GM21367 (cell line): ENCODE measurements at regions not wholly inside any gene's neighbourhood (a gene's known extent, or its start where the extent isn't known, plus 50 kb on each side); places are given as distances from the start of the nearest gene placed in this dataset.

Experiments
- ATAC-seq: cut with Tn5 transposase; IDR thresholded peaks from one replicate; pipeline ENCODE4 v1.9.1; 2021; ENCODE audit not compliant: unreplicated experiment

GRCh38 chr2:158732573-158733429 lies 62.3 kb upstream of the DAPL1 start:
- no peak for ATAC-seq

- no peak for ATAC-seq
Observed at GRCh38 chr2:158733430-158733755, 61.7 kb upstream of the DAPL1 start.

- no peak for ATAC-seq
Observed at GRCh38 chr2:158734442-158734841, 60.7 kb upstream of the DAPL1 start.

GRCh38 chr2:158735822-158736580 lies 59.1 kb upstream of the DAPL1 start:
- no peak for ATAC-seq

- no peak for ATAC-seq
Observed at GRCh38 chr2:158738363-158738762, 56.8 kb upstream of the DAPL1 start.

GRCh38 chr2:158740127-158740526 lies 55.0 kb upstream of the DAPL1 start:
- no peak for ATAC-seq

DNA sequence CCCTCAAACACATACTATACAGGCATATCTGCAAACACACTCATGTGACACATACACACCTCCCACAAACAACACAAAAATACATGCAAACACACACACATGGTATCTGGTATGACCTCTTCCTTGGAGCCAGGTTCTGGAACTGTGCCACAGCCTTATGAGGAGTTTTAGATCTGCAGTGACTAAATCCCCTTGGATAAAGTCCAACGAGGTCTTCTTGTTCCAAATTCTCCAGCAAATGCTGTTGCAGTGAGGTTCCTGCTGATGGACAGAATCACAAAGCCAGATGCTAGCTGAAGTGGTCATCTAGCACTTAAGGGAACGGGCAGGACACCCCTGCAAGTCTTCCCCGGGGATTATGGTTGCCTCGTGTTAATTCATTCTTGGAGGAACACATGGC lies 54.5 kb upstream of the DAPL1 start:
- ATAC-seq: no peak

DNA sequence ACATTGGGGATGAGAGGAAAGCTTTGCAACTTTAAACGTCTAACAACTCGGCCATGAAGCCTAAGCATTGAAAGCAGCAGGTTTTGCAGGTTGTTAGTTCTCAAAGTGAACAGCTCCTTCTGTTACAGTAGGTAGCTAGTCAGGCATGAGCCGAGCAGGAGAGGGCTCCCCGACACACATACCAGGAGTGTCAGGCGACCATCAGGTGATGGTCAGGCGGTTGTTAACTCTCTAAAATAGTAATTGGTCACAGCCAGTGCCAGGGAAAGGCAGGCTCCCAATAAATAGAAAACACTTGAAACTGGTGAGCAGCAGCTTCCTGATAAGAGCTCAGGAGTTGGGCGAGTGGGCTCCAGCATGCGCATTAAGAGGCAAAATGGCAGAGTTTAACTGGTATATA lies 53.5 kb upstream of the DAPL1 start:
- no peak for ATAC-seq

GRCh38 chr2:158742536-158742935 lies 52.6 kb upstream of the DAPL1 start:
- ATAC-seq: no peak

GRCh38 chr2:158743466-158743865 lies 51.7 kb upstream of the DAPL1 start:
- no peak for ATAC-seq

DNA sequence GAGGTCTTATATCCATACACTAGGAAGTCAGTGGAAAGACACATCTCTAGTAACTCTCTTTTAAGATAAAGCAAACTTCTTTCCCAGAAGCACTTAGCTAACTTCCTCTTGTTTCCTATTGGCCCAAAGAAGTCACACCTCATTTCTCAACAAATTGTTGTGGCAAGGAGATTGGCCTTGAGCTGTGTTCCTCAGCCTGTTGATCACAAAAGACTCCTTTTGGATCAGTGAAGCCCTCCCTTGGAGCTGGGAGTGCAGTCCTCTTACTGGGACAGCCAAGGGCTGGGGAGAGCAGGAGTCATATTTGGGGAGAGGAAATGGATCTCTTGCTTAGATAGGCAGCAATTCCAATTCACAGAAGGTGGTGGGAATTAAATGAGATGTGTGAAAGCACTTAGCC lies 51.2 kb upstream of the DAPL1 start:
- no peak for ATAC-seq

- peak; percentile 59 for ATAC-seq
Observed at GRCh38 chr2:158745067-158745865, 49.9 kb upstream of the DAPL1 start.
